Gastrocnemius medialis (tissue), 4 donors: ENCODE measurements at regions not wholly inside any gene's neighbourhood (a gene's known extent, or its start where the extent isn't known, plus 50 kb on each side); places are given as distances from the start of the nearest gene placed in this dataset.

Experiments used
- ATAC-seq, 2 donors: fragments of 150-250 bp; one replicate each; pipeline ENCODE4 v1.9.1; 2016
- DNase-seq, 2 donors: peaks; one replicate each; pipeline ENCODE4 v3.0.0-alpha.2; 2019
- H3K27ac ChIP-seq, 4 donors: fragments of 200-600 bp; sonication (generic); 1 replicate in 1 of 4; 2 replicates in 3 of 4; pipeline ENCODE4 v1.5.1; 2016 to 2018; ENCODE audit warnings: mild to moderate bottlenecking in 2 of 4, moderate library complexity in 1 of 4
- H3K27me3 ChIP-seq, 3 donors: fragments of 200-600 bp; sonication (generic) in 2 of 3; 1 replicate in 1 of 3; 2 replicates in 2 of 3; pipeline versions ENCODE4 v1.5.1 to v1.6.0; 2016 to 2019; ENCODE audit warnings: mild to moderate bottlenecking in 1 of 3, moderate library complexity in 1 of 3
- H3K36me3 ChIP-seq, 2 donors: fragments of 200-600 bp; sonication (generic) in 1 of 2; one replicate each; pipeline ENCODE4 v1.5.1; 2017 to 2018
- H3K4me1 ChIP-seq, 2 donors: fragments of 200-600 bp; sonication (generic) in 1 of 2; one replicate each; pipeline ENCODE4 v1.5.1; 2016 to 2017; ENCODE audit warnings: mild to moderate bottlenecking in 2 of 2
- H3K4me3 ChIP-seq, 4 donors: fragments of 200-600 bp; sonication (generic) in 3 of 4; 1 replicate in 1 of 4; 2 replicates in 3 of 4; pipeline ENCODE4 v1.5.1; 2016 to 2019; ENCODE audit warnings: mild to moderate bottlenecking in 2 of 4
- H3K9me3 ChIP-seq, 3 donors: fragments of 200-600 bp; sonication (generic) in 2 of 3; 1 replicate in 1 of 3; 2 replicates in 2 of 3; pipeline ENCODE4 v1.5.1; 2016 to 2019
- CTCF ChIP-seq, 5 experiments: fragments of 450-650 bp in 3 of 5; fragments of 200-600 bp in 2 of 5; sonication (generic) in 2 of 5; IDR thresholded peaks in 4 of 5; conservative IDR thresholded peaks in 1 of 5; 1 replicate in 4 of 5; 2 replicates in 1 of 5; pipeline ENCODE4 v1.5.1; 2016 to 2019; ENCODE audit warnings: antibody characterized with exemption in 5 of 5, mild to moderate bottlenecking in 3 of 5, moderate library complexity in 3 of 5
- POLR2A ChIP-seq, 2 donors: fragments of 450-650 bp; IDR thresholded peaks; one replicate each; pipeline ENCODE4 v1.6.1; 2017; ENCODE audit warnings: antibody characterized with exemption in 2 of 2, mild to moderate bottlenecking in 2 of 2, moderate library complexity in 2 of 2
- in situ Hi-C, 4 donors: fragments of 200-750 bp; cut with MboI; loops; one replicate each; pipeline versions ENCODE4 v1.15.0 to v1.8.0; 2017; ENCODE audit warnings: low sequenced_read_pairs in 4 of 4
- intact Hi-C: fragments of 100-400 bp; cut with DNase I; formaldehyde crosslinking; loops from one replicate; pipeline ENCODE4 v1.15.1; 2023; ENCODE audit warnings: low total_unique reads

GRCh38 chr5:120806202-120806601, 342.1 kb downstream of the PRR16 start:
- TF ChIP-seq CTCF (IDR thresholded peaks at IDR 0.05 in 4 of 5, conservative IDR thresholded peaks at IDR 0.05 in 1 of 5) (no peak), POLR2A (IDR thresholded peaks at IDR 0.05) (no peak)
- no peaks in the 10 kb centered on the region for H3K9me3 ChIP-seq
- no peak for DNase-seq
- peak; percentile 49 to 58 for ATAC-seq
- in situ Hi-C loops: loop anchor here in 1 of 4 donors (25.0 kb wide), 1 partner anchor 869 kb away; no protein-coding TSS in a partner anchor
- intact Hi-C loops: loop anchor here (10.0 kb wide), 1 partner anchor 861 kb away; no protein-coding TSS in a partner anchor
- H3K4me1 ChIP-seq: peaks cover 0 to 10% of the 10 kb centered on the region in 2 donors
- H3K36me3 ChIP-seq: no peaks in the 10 kb centered on the region
- no peak overlapping the region for H3K27ac ChIP-seq
- H3K27me3 ChIP-seq: no peaks in the 10 kb centered on the region
- no peak overlapping the region for H3K4me3 ChIP-seq

- no peak overlapping the region for H3K27ac ChIP-seq
- no peak overlapping the region for H3K4me3 ChIP-seq
- ATAC-seq (no peak), DNase-seq (no peak)
- TF ChIP-seq POLR2A (IDR thresholded peaks at IDR 0.05) (no peak), CTCF (IDR thresholded peaks at IDR 0.05 in 4 of 5, conservative IDR thresholded peaks at IDR 0.05 in 1 of 5) (no peak)
- no peaks in the 10 kb centered on the region for H3K27me3 ChIP-seq
- intact Hi-C loops (loop anchor here (10.0 kb wide), 1 partner anchor 863 kb away; no protein-coding TSS in a partner anchor), in situ Hi-C loops (loop anchor here in 1 of 4 donors (25.0 kb wide), 1 partner anchor 871 kb away; no protein-coding TSS in a partner anchor)
- no peaks in the 10 kb centered on the region for H3K9me3 ChIP-seq
- peaks cover 0 to 10% of the 10 kb centered on the region in 2 donors for H3K4me1 ChIP-seq
- H3K36me3 ChIP-seq: no peaks in the 10 kb centered on the region
Measured at GRCh38 chr5:120808135-120808534, 344.0 kb downstream of the PRR16 start.

GRCh38 chr5:120808606-120809005, 344.5 kb downstream of the PRR16 start:
- H3K4me3 ChIP-seq: no peak overlapping the region
- DNase-seq (no peak), ATAC-seq (no peak)
- no peaks in the 10 kb centered on the region for H3K9me3 ChIP-seq
- peaks cover 0 to 10% of the 10 kb centered on the region in 2 donors for H3K4me1 ChIP-seq
- in situ Hi-C loops (loop anchor here in 1 of 4 donors (25.0 kb wide), 1 partner anchor 871 kb away; no protein-coding TSS in a partner anchor), intact Hi-C loops (loop anchor here (10.0 kb wide), 1 partner anchor 864 kb away; no protein-coding TSS in a partner anchor)
- H3K27ac ChIP-seq: no peak overlapping the region
- TF ChIP-seq POLR2A (IDR thresholded peaks at IDR 0.05): no peak
- TF ChIP-seq CTCF (IDR thresholded peaks at IDR 0.05 in 4 of 5, conservative IDR thresholded peaks at IDR 0.05 in 1 of 5): no peak
- H3K36me3 ChIP-seq: no peaks in the 10 kb centered on the region
- H3K27me3 ChIP-seq: no peaks in the 10 kb centered on the region

- ATAC-seq (no peak), DNase-seq (no peak)
- Histone ChIP-seq H3K9me3 (no peaks in the 10 kb centered on the region), H3K4me3 (no peak overlapping the region), H3K4me1 (no peaks in the 10 kb centered on the region), H3K27ac (no peak overlapping the region), H3K27me3 (no peaks in the 10 kb centered on the region), H3K36me3 (no peaks in the 10 kb centered on the region)
- TF ChIP-seq CTCF (IDR thresholded peaks at IDR 0.05 in 4 of 5, conservative IDR thresholded peaks at IDR 0.05 in 1 of 5): no peak
- no peak for TF ChIP-seq POLR2A (IDR thresholded peaks at IDR 0.05)
- in situ Hi-C loops (loop anchor here in 1 of 4 donors (25.0 kb wide), 1 partner anchor 876 kb away; no protein-coding TSS in a partner anchor), intact Hi-C loops (no loop called here)
Measured at GRCh38 chr5:120813551-120813950, 349.5 kb downstream of the PRR16 start.
